HG03378 (cell line): ENCODE measurements at regions not wholly inside any gene's neighbourhood (a gene's known extent, or its start where the extent isn't known, plus 50 kb on each side); places are given as distances from the start of the nearest gene placed in this dataset.

ENCODE experiments used
- ATAC-seq: cut with Tn5 transposase; IDR thresholded peaks from one replicate; pipeline ENCODE4 v1.9.1; 2021; ENCODE audit warnings: mild to moderate bottlenecking, moderate library complexity; ENCODE audit not compliant: unreplicated experiment

- no peak for ATAC-seq
Measured at GRCh38 chr13:80599765-80600164, 258.8 kb upstream of the SPRY2 start.

- ATAC-seq = no peak
Measured at GRCh38 chr13:80598189-80598588, 257.3 kb upstream of the SPRY2 start.

DNA sequence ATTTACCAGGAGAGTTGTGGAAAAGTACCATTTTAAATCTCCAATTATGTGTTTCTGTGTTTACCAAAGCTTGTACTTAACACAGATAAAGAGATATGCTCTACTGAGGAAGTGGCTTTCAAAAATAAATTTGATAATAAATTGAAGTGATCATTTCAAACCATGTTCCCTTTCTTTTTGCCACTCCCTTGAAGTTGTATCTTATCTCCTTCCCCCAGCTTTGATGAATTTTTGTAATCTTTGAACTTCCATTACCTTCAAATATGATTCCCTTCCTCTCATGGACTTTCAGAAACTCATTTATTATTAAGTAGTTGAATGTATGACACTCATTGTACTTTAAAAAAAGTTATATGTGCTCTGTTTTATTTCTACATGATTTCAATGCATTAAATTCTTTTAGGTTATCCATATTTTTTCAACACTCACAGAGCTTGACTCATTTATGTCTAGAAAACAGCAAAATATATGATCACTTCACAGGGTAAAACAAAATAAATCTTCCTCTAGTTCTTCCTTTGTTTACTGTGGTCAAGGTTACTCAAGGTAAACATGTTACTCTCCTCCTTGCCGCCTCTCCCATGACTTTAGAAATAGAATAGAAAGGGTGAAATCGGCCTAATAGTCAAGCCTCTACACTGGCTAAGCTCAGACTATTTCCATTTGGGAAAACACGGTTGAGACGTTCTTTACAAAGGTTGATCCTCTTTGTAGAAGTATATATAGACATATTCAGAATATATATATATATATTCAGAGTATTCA lies 251.2 kb upstream of the SPRY2 start:
- ATAC-seq = no peak

GRCh38 chr13:80590551-80590950 lies 249.6 kb upstream of the SPRY2 start:
- ATAC-seq = no peak

DNA sequence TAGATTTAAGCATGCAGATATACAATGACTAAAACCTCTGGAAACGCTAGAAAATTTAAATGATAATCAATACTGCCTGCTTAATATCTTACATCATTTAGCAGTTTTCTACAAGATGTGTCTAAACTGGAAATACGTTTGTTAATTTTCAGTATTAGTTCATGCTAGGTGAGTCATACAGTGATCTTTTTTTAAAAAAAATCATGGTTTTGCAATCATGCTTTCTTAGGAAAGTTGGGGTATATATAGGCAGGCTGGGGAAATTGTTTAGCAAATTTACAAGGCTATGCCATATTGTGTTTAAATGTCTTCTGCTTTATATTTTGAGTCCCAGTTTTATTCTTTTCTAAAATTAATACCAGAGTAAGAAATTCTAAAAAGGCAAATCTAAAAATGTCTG lies 245.4 kb upstream of the SPRY2 start:
- no peak for ATAC-seq

GRCh38 chr13:80585531-80585930 lies 244.6 kb upstream of the SPRY2 start:
- no peak for ATAC-seq

DNA sequence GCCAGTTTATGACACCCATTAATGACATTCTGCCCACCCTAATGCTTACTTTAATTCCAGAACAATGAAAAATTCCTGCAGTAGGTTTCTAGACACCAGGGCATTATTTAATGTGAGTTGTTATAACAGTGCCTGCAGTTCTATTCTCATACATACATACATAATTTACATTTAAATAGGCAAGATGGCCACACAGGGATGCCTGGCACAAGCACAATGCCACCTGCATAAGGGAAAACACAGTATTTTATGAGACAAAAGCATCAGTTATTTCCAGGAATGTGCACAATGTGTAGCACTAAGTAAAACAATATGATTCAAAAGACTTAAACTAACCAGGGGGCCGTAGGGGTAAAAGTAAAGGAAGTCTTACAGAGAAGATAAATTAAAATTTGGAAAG lies 243.9 kb upstream of the SPRY2 start:
- no peak for ATAC-seq

GRCh38 chr13:80584306-80584705 lies 243.4 kb upstream of the SPRY2 start:
- ATAC-seq = no peak

- no peak for ATAC-seq
Measured at GRCh38 chr13:80577926-80578670, 237.2 kb upstream of the SPRY2 start.

DNA sequence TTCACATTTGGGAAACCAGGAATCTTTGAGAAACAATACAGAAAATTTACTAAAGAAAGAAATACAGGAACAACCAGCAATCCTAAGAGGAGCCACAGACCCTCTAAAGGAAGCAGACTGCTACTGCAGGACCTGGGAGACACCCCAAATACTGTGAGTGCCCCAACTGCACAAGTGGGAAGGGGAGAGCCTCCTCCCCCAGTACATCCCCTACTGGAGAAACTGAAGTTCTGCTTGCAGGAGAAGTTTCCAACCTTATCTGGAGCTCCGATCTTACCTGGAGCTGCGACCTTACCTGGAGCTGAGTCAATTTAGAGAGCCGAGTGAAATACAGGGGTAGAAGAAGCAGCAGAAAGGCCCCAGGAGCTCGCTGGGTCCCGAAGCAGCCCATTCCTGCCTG lies 236.4 kb upstream of the SPRY2 start:
- ATAC-seq = no peak

GRCh38 chr13:80574113-80574850 lies 233.4 kb upstream of the SPRY2 start:
- ATAC-seq = no peak

- no peak for ATAC-seq
Measured at GRCh38 chr13:80572923-80573316, 232.0 kb upstream of the SPRY2 start.

DNA sequence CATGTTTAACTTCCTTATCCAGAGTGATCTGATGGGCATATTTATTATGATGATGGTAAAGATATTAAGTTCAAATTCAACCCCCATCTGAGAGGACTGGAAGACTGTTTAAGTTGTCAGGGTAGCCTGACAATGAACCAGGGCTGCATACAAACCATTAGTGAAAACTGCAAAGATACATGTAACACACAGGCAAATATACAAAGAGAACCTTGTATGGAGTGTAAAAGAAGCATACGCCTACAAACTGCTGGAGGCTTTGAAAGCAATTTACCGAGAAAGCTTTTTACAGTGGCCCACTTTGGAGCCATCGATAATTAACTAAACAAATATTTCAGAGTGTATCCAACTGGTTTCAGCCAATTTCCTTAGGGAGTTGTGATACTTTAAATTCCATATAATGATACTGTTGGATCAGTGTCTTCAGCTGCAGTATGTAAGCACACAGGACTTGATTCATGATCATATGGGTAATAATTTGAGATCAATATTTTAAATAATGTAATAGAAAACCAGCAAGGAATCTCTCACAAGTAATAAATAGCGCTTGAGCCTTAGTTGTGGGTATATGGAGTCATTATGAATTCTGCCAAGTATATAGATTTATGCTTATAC lies 231.5 kb upstream of the SPRY2 start:
- no peak for ATAC-seq

DNA sequence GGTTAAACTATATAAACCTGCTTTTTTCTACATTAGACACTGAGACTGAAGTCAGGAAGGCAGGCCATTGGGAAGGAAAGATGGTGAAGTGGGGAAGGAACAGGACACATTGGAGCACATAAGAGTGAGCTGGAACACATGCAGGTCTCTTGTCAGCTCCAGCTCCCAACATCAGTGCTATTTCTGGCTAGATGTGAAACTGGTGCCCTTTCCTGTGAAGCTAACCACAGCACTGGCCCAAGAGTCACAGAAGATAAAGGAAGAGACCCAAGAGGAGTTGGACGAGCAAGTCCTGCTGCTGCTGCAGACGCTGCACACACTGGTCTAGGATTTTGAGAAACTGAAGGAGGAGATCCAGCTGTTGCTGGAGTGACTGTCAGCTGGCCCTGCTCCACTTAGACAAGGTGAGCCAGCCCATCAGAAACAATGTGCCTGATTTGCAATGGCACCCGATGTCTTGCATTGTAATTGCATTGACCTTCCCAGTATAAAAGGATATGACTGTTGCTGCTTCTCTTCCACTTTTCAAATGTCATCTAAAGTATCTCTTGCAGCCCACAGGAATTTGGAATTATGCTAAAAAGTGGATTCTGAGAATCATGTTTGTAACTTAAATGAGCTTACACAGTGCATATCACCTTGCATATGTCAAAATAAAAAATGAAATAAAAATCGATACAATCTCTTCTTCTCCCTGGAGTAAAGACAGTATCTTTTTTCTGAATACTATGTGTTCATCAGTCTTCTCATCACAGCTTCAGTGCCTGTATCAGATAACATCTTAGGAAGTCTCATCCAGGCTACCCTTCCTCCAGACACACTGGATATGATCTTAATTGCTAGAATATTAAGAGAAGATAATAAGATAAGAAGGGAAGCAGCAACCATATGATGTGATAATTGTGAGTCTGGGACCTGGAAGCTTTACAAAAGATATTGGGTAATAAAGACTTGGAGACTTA lies 230.7 kb upstream of the SPRY2 start:
- no peak for ATAC-seq

- ATAC-seq = no peak
Measured at GRCh38 chr13:80563439-80563838, 222.5 kb upstream of the SPRY2 start.

GRCh38 chr13:80562433-80563156 lies 221.7 kb upstream of the SPRY2 start:
- ATAC-seq = no peak

DNA sequence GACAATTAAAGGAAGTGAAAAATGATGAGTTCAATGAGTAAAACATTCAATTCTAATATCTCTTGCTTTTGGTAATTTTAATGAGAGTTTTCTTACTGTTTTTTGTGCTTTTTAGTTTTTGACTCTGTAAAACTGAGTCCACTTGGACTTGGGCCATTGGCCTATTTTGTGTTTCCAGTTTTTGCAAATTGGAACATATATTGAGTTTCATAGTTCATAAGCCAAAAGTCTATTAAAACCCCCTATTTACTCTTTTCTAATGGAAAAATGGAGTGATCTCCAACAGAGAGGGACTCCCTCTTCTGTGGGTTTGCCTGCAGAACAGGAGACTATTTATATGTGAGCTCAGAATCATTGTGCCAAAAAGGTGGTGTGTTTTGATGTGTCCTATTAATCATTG lies 219.7 kb upstream of the SPRY2 start:
- no peak for ATAC-seq

GRCh38 chr13:80559944-80560343 lies 219.0 kb upstream of the SPRY2 start:
- ATAC-seq = no peak

DNA sequence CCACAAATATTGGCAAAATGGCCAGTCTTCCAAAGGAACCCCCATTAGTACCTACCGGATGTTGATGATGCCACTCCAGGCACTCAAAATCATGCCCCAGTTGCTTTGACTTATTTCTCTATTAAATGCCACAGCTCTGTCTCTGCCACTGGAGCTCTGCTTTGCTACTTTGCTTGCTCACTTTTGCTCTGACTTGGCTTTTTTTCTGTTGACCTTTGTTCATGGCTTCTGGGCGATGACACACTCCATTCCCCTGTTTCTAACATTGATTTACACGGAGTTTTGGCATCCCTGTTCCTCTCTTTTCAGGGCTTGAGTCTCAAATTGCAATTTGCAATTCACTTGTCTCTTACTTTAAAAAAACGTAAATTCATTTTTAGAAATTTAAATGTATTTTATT lies 217.1 kb upstream of the SPRY2 start:
- no peak for ATAC-seq
